Kidney (tissue), 13 donors: ENCODE measurements at regions not wholly inside any gene's neighbourhood (a gene's known extent, or its start where the extent isn't known, plus 50 kb on each side); places are given as distances from the start of the nearest gene placed in this dataset.

Source experiments
- DNase-seq, 5 donors: peaks; one replicate each; pipeline ENCODE4 v3.0.0-alpha.2; 2013 to 2020
- FAIRE-seq: peaks from 2 replicates; lab custom pipeline; 2012; peaks lifted over from hg19 to GRCh38; lab: Jason Lieb, UNC
- H3K27ac ChIP-seq, 2 donors: one replicate each; pipeline ENCODE4 v1.7.0; 2013; ENCODE audit warnings: low read depth in 2 of 2, low read length in 2 of 2, inconsistent platforms in 1 of 2
- H3K27me3 ChIP-seq: one replicate; pipeline ENCODE4 v1.7.1; 2013; ENCODE audit warnings: low read length, inconsistent platforms; ENCODE audit not compliant: control insufficient read depth, insufficient read depth
- H3K36me3 ChIP-seq, 3 donors: one replicate each; pipeline versions ENCODE4 v1.7.0 to v1.7.1; 2013; ENCODE audit warnings: low read length in 3 of 3, control low read depth in 1 of 3, inconsistent platforms in 1 of 3; ENCODE audit not compliant: insufficient read depth in 3 of 3, control insufficient read depth in 2 of 3
- H3K4me1 ChIP-seq, 3 donors: one replicate each; pipeline versions ENCODE4 v1.7.0 to v1.7.1; 2013; ENCODE audit warnings: low read length in 3 of 3, inconsistent platforms in 1 of 3, low read depth in 1 of 3; ENCODE audit not compliant: control insufficient read depth in 2 of 3, insufficient read depth in 2 of 3
- H3K4me3 ChIP-seq, 3 donors: one replicate each; pipeline versions ENCODE4 v1.7.0 to v1.8.1; 2013; ENCODE audit warnings: low read length in 3 of 3, control low read depth in 1 of 3, inconsistent platforms in 1 of 3
- H3K9ac ChIP-seq, 3 donors: one replicate each; pipeline versions ENCODE4 v1.7.0 to v1.7.1; 2013; ENCODE audit warnings: low read length in 3 of 3, control low read depth in 1 of 3, inconsistent platforms in 1 of 3
- H3K9me3 ChIP-seq, 3 donors: one replicate each; pipeline versions ENCODE4 v1.7.0 to v1.7.1; 2013; ENCODE audit warnings: low read length in 3 of 3, control low read depth in 1 of 3, inconsistent platforms in 1 of 3; ENCODE audit not compliant: control insufficient read depth in 2 of 3, insufficient read depth in 1 of 3
- intact Hi-C: fragments of 100-400 bp; cut with DNase I; formaldehyde crosslinking; loops from one replicate; pipeline ENCODE4 v1.11.1; 2022
- TF ChIP-seq, protein P1 (sequence below): IDR thresholded peaks from 3 replicates; pipeline ENCODE4 v1.5.1; 2012; ENCODE audit warnings: mild to moderate bottlenecking, moderate library complexity, borderline replicate concordance; ENCODE audit not compliant: insufficient read depth; ENCODE audit errors: extremely low read depth
- donor health status: control.
- donor health status: control.
- donor health status: control.
- donor health status: control.
- donor health status: control.
- donor health status: DM: yes; HTN: yes; CAD: no.
- donor health status: Normal renal cell carcinoma (clear cell type).

DNA sequence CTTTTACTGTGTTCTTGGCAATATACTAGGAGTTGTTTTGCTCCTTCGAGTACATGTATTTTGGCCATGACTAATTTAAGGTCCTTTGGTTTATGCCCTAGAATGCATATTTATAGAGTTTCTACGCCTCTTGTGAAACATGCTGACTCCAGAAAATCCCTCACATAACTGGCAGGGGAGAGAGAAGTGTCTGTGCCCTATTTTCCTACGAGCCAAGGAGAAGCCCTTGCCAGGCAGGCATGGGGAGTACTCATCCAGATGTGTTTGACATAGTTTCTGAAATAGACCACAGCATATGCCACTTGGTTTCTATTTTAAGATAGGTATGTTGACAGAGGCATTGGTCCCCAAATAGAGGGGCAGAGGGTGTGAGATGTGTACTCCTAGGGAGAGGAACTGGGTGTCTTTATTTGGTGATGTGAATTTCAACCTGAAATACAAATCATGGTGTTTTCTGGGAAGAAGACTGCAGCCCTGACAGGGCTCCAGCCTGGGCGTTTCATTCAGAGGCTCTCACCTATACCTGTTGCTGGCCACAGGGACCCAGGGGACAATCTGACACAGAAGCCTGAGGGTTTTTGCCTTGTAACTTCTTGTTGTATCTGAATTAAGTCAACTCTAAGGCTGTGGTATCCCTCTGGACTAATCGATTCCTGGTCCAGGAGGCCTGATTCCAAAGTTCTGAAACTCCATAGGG, 267.8 kb upstream of the C2CD4B start:
- H3K9ac ChIP-seq, result no peak overlapping the region
- no peaks in the 10 kb centered on the region for H3K36me3 ChIP-seq
- peaks cover 0 to 3% (median 0%) of the 10 kb centered on the region in 3 donors for H3K4me1 ChIP-seq
- no peak for FAIRE-seq
- no peaks in the 10 kb centered on the region for H3K9me3 ChIP-seq
- no peak overlapping the region for H3K4me3 ChIP-seq
- no peaks in the 10 kb centered on the region for H3K27me3 ChIP-seq
- TF ChIP-seq, protein P1, sequence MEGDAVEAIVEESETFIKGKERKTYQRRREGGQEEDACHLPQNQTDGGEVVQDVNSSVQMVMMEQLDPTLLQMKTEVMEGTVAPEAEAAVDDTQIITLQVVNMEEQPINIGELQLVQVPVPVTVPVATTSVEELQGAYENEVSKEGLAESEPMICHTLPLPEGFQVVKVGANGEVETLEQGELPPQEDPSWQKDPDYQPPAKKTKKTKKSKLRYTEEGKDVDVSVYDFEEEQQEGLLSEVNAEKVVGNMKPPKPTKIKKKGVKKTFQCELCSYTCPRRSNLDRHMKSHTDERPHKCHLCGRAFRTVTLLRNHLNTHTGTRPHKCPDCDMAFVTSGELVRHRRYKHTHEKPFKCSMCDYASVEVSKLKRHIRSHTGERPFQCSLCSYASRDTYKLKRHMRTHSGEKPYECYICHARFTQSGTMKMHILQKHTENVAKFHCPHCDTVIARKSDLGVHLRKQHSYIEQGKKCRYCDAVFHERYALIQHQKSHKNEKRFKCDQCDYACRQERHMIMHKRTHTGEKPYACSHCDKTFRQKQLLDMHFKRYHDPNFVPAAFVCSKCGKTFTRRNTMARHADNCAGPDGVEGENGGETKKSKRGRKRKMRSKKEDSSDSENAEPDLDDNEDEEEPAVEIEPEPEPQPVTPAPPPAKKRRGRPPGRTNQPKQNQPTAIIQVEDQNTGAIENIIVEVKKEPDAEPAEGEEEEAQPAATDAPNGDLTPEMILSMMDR, result no peak
- no peak for DNase-seq
- intact Hi-C loops, result no loop called here
- H3K27ac ChIP-seq, result no peak overlapping the region

DNA sequence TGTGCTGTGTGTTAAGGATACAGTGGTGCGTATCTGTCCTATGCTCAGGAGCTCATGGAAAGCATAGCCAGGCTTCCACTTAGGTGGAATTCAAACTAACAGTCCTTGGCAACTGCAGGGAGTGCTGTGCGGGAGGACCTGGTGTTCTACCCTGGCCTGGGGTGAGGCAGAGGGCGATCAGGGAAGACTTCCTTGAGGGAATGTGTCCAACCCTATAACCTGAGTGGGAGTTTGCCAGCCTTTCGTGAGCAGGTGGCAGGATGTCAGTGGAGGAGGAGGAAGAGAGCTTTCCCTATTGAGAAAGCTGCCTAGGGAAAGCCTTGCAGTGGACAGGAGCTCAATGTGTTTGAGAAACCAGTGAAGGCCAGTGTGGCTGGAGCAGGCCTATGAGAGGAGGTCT, 271.1 kb upstream of the C2CD4B start:
- Histone ChIP-seq H3K9me3 (no peaks in the 10 kb centered on the region), H3K4me1 (peaks cover 0 to 3% (median 0%) of the 10 kb centered on the region in 3 donors), H3K4me3 (no peak overlapping the region), H3K27ac (no peak overlapping the region), H3K36me3 (no peaks in the 10 kb centered on the region), H3K27me3 (no peaks in the 10 kb centered on the region), H3K9ac (no peak overlapping the region)
- FAIRE-seq, result no peak
- intact Hi-C loops, result no loop called here
- TF ChIP-seq, protein P1, result no peak
- DNase-seq, result no peak

DNA sequence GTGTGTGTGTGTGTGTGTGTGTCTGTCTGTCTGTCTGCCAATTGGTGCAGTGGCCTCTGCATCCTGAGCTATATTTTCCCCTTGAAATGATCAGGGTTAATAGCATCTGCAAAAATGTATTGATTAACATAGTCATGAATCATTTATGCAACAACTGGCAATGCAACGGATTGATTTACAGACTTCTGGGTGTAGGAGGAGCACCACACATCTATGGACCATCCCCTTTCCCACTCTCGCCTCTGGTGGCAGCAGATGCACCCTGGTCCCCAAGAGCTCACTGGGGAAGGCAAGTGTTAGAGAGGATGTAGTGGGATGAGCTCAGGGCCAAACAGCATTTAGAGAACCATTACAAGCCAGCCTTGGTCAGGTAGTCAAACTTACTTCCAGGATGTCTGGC, 272.7 kb upstream of the C2CD4B start:
- Histone ChIP-seq H3K27ac (no peak overlapping the region), H3K27me3 (no peaks in the 10 kb centered on the region), H3K9me3 (no peaks in the 10 kb centered on the region), H3K9ac (no peak overlapping the region), H3K36me3 (no peaks in the 10 kb centered on the region), H3K4me3 (no peak overlapping the region), H3K4me1 (peaks cover 0 to 3% (median 0%) of the 10 kb centered on the region in 3 donors)
- DNase-seq (no peak), FAIRE-seq (no peak)
- intact Hi-C loops, result no loop called here
- TF ChIP-seq, protein P1, result no peak
